ENCODE measurements at regions not wholly inside any gene's neighbourhood (a gene's known extent, or its start where the extent isn't known, plus 50 kb on each side); places are given as distances from the start of the nearest gene placed in this dataset.

GRCh38 chr13:110018009-110018408 is 231.6 kb upstream of the IRS2 start:
- no peaks in the 10 kb centered on the region for H3K36me3 Mint-ChIP-seq (ENCODE audit: low read depth)
- H3K27ac Mint-ChIP-seq (ENCODE audit: unreplicated experiment): peak overlapping the region; percentile 91
- TF ChIP-seq CTCF (IDR thresholded peaks at IDR 0.05): no peak
- DNase-seq (ENCODE audit: low spot score): no peak
- H3K9me3 Mint-ChIP-seq (ENCODE audit: low read depth): peaks cover 11% of the 10 kb centered on the region
- peaks cover 54% of the 10 kb centered on the region for H3K4me1 Mint-ChIP-seq (ENCODE audit: low read depth)
- H3K27me3 Mint-ChIP-seq (ENCODE audit: low read depth): no peaks in the 10 kb centered on the region
- no peak overlapping the region for H3K4me3 Mint-ChIP-seq (ENCODE audit: unreplicated experiment)

GRCh38 chr13:110017379-110017778 is 231.0 kb upstream of the IRS2 start:
- TF ChIP-seq CTCF (IDR thresholded peaks at IDR 0.05): no peak
- H3K36me3 Mint-ChIP-seq (ENCODE audit: low read depth): no peaks in the 10 kb centered on the region
- H3K4me3 Mint-ChIP-seq (ENCODE audit: unreplicated experiment): no peak overlapping the region
- peaks cover 59% of the 10 kb centered on the region for H3K4me1 Mint-ChIP-seq (ENCODE audit: low read depth)
- H3K27me3 Mint-ChIP-seq (ENCODE audit: low read depth): no peaks in the 10 kb centered on the region
- DNase-seq (ENCODE audit: low spot score): no peak
- peak overlapping the region; percentile 91 for H3K27ac Mint-ChIP-seq (ENCODE audit: unreplicated experiment)
- H3K9me3 Mint-ChIP-seq (ENCODE audit: low read depth): peaks cover 11% of the 10 kb centered on the region

GRCh38 chr13:110015253-110015652 is 228.9 kb upstream of the IRS2 start:
- Mint-ChIP-seq H3K27ac (ENCODE audit: unreplicated experiment) (peak overlapping the region; percentile 58), H3K36me3 (ENCODE audit: low read depth) (no peaks in the 10 kb centered on the region), H3K4me3 (ENCODE audit: unreplicated experiment) (no peak overlapping the region), H3K9me3 (ENCODE audit: low read depth) (peaks cover 10% of the 10 kb centered on the region), H3K4me1 (ENCODE audit: low read depth) (peaks cover 73% of the 10 kb centered on the region), H3K27me3 (ENCODE audit: low read depth) (no peaks in the 10 kb centered on the region)
- no peak for TF ChIP-seq CTCF (IDR thresholded peaks at IDR 0.05)
- DNase-seq (ENCODE audit: low spot score): no peak

- Mint-ChIP-seq H3K27ac (ENCODE audit: unreplicated experiment) (peak overlapping the region; percentile 58), H3K4me3 (ENCODE audit: unreplicated experiment) (no peak overlapping the region), H3K27me3 (ENCODE audit: low read depth) (no peaks in the 10 kb centered on the region), H3K4me1 (ENCODE audit: low read depth) (peaks cover 77% of the 10 kb centered on the region), H3K9me3 (ENCODE audit: low read depth) (peaks cover 5% of the 10 kb centered on the region), H3K36me3 (ENCODE audit: low read depth) (no peaks in the 10 kb centered on the region)
- no peak for DNase-seq (ENCODE audit: low spot score)
- no peak for TF ChIP-seq CTCF (IDR thresholded peaks at IDR 0.05)
Measured at GRCh38 chr13:110014719-110015118, 228.3 kb upstream of the IRS2 start.

- Mint-ChIP-seq H3K4me1 (ENCODE audit: low read depth) (peaks cover 75% of the 10 kb centered on the region), H3K27ac (ENCODE audit: unreplicated experiment) (peak overlapping the region; percentile 94), H3K4me3 (ENCODE audit: unreplicated experiment) (peak overlapping the region; percentile 31), H3K36me3 (ENCODE audit: low read depth) (no peaks in the 10 kb centered on the region), H3K27me3 (ENCODE audit: low read depth) (no peaks in the 10 kb centered on the region), H3K9me3 (ENCODE audit: low read depth) (no peaks in the 10 kb centered on the region)
- no peak for DNase-seq (ENCODE audit: low spot score)
- no peak for TF ChIP-seq CTCF (IDR thresholded peaks at IDR 0.05)
Measured at GRCh38 chr13:110012102-110012739, 225.8 kb upstream of the IRS2 start.

Data from chondrocyte (in vitro differentiated cells).